ENCODE measurements at regions not wholly inside any gene's neighbourhood (a gene's known extent, or its start where the extent isn't known, plus 50 kb on each side); places are given as distances from the start of the nearest gene placed in this dataset.

- TF ChIP-seq CTCF (IDR thresholded peaks at IDR 0.05) (no peak), SIN3A (IDR thresholded peaks at IDR 0.05; ENCODE audit: borderline replicate concordance, insufficient read depth, low read depth, low read length) (no peak), POLR2AphosphoS5 (IDR thresholded peaks at IDR 0.05; ENCODE audit: low read depth, low read length) (no peak)
These were observed 84.0 kb upstream of the SCOC start for GRCh38 chr4:140289486-140289885.
